OCI-LY1 (cell line): ENCODE measurements at regions not wholly inside any gene's neighbourhood (a gene's known extent, or its start where the extent isn't known, plus 50 kb on each side); places are given as distances from the start of the nearest gene placed in this dataset.

Experiments used
- CTCF ChIP-seq: fragments of 200-600 bp; sonication (generic), shearing (Covaris generic); IDR thresholded peaks from 2 replicates; pipeline ENCODE4 v1.5.1; 2017; ENCODE audit warnings: mild to moderate bottlenecking, antibody characterized with exemption, low read length, moderate library complexity, mixed read lengths
- EZH2 ChIP-seq: fragments of 200-600 bp; sonication (generic), shearing (Covaris generic); IDR thresholded peaks from 2 replicates; pipeline ENCODE4 v1.8.0; 2017; ENCODE audit warnings: borderline replicate concordance, mixed run types, mild to moderate bottlenecking, antibody characterized with exemption, low read length, moderate library complexity, mixed read lengths

DNA sequence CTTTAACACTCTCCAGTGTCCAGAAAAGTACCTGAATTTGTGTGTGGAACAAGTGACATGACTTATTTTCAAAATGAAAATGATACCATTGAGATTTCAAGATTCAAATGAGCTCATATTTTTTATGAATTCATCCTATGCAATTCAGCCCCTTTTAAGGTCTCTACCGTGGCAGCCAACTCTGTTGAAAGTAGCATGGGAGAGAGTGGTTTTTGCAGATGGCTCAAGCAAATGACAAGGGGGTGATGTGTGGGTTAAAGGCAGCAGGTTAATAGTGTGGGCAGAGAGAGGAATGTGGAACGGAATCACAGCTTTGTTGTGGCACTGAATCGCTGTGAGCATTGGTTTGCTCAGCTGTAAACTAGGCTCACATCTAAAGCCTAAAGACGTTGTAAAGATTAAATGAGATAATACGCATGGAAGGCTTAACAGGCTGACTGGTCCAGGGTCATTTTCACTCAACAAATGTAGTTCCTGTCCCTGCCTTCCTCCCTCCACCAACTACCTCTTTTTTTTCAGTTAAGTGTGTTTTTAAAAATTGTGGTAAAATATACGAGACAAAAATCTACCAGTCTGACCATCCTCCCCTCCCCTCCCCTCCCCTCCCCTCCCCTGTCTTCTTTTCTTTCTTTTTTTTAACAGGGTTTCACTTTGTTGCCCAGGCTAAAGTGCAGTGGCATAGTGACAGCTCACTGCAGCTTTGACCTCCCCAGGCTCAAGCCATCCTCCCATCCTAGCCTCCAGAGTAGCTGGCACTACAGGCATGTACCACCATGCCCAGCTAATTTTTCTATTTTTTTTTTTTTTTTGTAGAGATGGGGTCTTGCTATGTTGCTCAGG lies 114.7 kb upstream of the ZNF217 start:
- TF ChIP-seq EZH2 (no peak), CTCF (no peak)
